Ovary (tissue), 7 donors: ENCODE measurements at regions not wholly inside any gene's neighbourhood (a gene's known extent, or its start where the extent isn't known, plus 50 kb on each side); places are given as distances from the start of the nearest gene placed in this dataset.

Source experiments
- DNase-seq, 5 donors: peaks; one replicate each; pipeline ENCODE4 v3.0.0-alpha.2; 2019 to 2020
- H3K27ac ChIP-seq, 2 donors: fragments of 200-600 bp; one replicate each; pipeline versions ENCODE4 v1.5.1 to v1.8.0; 2019 to 2022
- H3K27me3 ChIP-seq: fragments of 200-600 bp; one replicate; pipeline ENCODE4 v1.8.0; 2022
- H3K36me3 ChIP-seq: fragments of 200-600 bp; sonication (generic); one replicate; pipeline ENCODE4 v1.5.1; 2019
- H3K4me1 ChIP-seq: one replicate; pipeline ENCODE4 v1.8.1; 2013; ENCODE audit warnings: mild to moderate bottlenecking, moderate library complexity; ENCODE audit not compliant: insufficient read depth
- H3K4me3 ChIP-seq: fragments of 200-600 bp; sonication (generic); one replicate; pipeline ENCODE4 v1.5.1; 2017
- H3K9me3 ChIP-seq, 2 donors: fragments of 200-600 bp in 1 of 2; sonication (generic) in 1 of 2; one replicate each; pipeline versions ENCODE4 v1.5.1 to v1.8.1; 2013 to 2019; ENCODE audit warnings: mild to moderate bottlenecking in 1 of 2, moderate library complexity in 1 of 2
- CTCF ChIP-seq, 3 donors: fragments of 450-650 bp in 2 of 3; fragments of 200-600 bp in 1 of 3; IDR thresholded peaks; one replicate each; pipeline versions ENCODE4 v1.5.1 to v1.8.0; 2016 to 2022; ENCODE audit warnings: antibody characterized with exemption in 3 of 3, mild to moderate bottlenecking in 1 of 3
- EP300 ChIP-seq: sonication (generic); formaldehyde crosslinking; IDR thresholded peaks from one replicate; pipeline ENCODE4 v1.6.1; 2017; ENCODE audit warnings: antibody characterized with exemption
- POLR2A ChIP-seq: fragments of 450-650 bp; IDR thresholded peaks from one replicate; pipeline ENCODE4 v1.6.1; 2017; ENCODE audit warnings: antibody characterized with exemption, mild to moderate bottlenecking, moderate library complexity
- WGBS, 3 donors: extraction: QIAGEN DNeasy Blood & Tissue Kit in 1 of 3; methylation state at CpG; one replicate each; pipeline versions ENCODE4 v1.1.5 to v1.1.7; 2013 to 2017; 5-methylcytosine and 5-hydroxymethylcytosine counted together
- intact Hi-C, 4 donors: fragments of 100-400 bp; cut with DNase I; formaldehyde crosslinking; loops; one replicate each; pipeline versions ENCODE4 v1.11.0 to v1.15.1; 2022 to 2023
- donor health status: DM: no; HTN: no; CAD: no; lungs with moderate emphysema.
- donor health status: DM: no; HTN: no; CAD: no.
- donor health status: Bipolar disorder and iron deficiency.
- donor health status: DM: no; HTN: no; CAD: no.
- donor health status: DM: yes; HTN: yes; CAD: no.

- Histone ChIP-seq H3K27me3 (no peaks in the 10 kb centered on the region), H3K4me3 (no peak overlapping the region), H3K27ac (peak overlapping the region in 1 of 2 donors; percentile 76), H3K36me3 (no peaks in the 10 kb centered on the region), H3K9me3 (no peaks in the 10 kb centered on the region), H3K4me1 (peaks cover 33% of the 10 kb centered on the region)
- TF ChIP-seq CTCF (IDR thresholded peaks at IDR 0.05) (no peak), POLR2A (no peak), EP300 (no peak)
- intact Hi-C loops, result loop anchor here in 1 of 4 donors (10.0 kb wide), 1 partner anchor 119 kb away; no protein-coding TSS in a partner anchor
- DNase-seq, result no peak
- 66 to 73% (median 69%) methylated on average over 4 of the region's 4 CpGs for WGBS, 3 donors
Observed at GRCh38 chr5:54644226-54644625, 126.7 kb downstream of the SNX18 start.

- intact Hi-C loops, result loop anchor here in 1 of 4 donors (10.0 kb wide), 1 partner anchor 119 kb away; no protein-coding TSS in a partner anchor
- no peak overlapping the region for H3K4me3 ChIP-seq
- H3K36me3 ChIP-seq, result no peaks in the 10 kb centered on the region
- TF ChIP-seq POLR2A, result no peak
- TF ChIP-seq CTCF (IDR thresholded peaks at IDR 0.05), result no peak
- TF ChIP-seq EP300, result no peak
- peaks cover 33% of the 10 kb centered on the region for H3K4me1 ChIP-seq
- no peak overlapping the region for H3K27ac ChIP-seq
- no peaks in the 10 kb centered on the region for H3K27me3 ChIP-seq
- DNase-seq, result peak in 1 of 5 donors; percentile 31
- WGBS, 3 donors, result 14 to 35% (median 24%) methylated on average over 4 of the region's 4 CpGs
- H3K9me3 ChIP-seq, result no peaks in the 10 kb centered on the region
Observed at GRCh38 chr5:54643685-54644106, 126.1 kb downstream of the SNX18 start.

GRCh38 chr5:54639621-54640020, 122.1 kb downstream of the SNX18 start:
- H3K4me3 ChIP-seq, result no peak overlapping the region
- H3K36me3 ChIP-seq, result no peaks in the 10 kb centered on the region
- H3K9me3 ChIP-seq, result no peaks in the 10 kb centered on the region
- H3K4me1 ChIP-seq, result peaks cover 19% of the 10 kb centered on the region
- no peak for DNase-seq
- no peaks in the 10 kb centered on the region for H3K27me3 ChIP-seq
- TF ChIP-seq EP300 (no peak), POLR2A (no peak), CTCF (IDR thresholded peaks at IDR 0.05) (no peak)
- 76 to 79% (median 77%) methylated on average over 5 of the region's 5 CpGs for WGBS, 3 donors
- H3K27ac ChIP-seq, result no peak overlapping the region
- intact Hi-C loops, result loop anchor here in 3 of 4 donors (10.0 kb wide), 1 partner anchor 115 kb away; no protein-coding TSS in a partner anchor

- TF ChIP-seq POLR2A, result no peak
- TF ChIP-seq CTCF (IDR thresholded peaks at IDR 0.05), result no peak
- no peak for TF ChIP-seq EP300
- no peak overlapping the region for H3K27ac ChIP-seq
- no peaks in the 10 kb centered on the region for H3K36me3 ChIP-seq
- no peaks in the 10 kb centered on the region for H3K9me3 ChIP-seq
- WGBS, 3 donors, result 57 to 63% (median 60%) methylated on average over 2 of the region's 2 CpGs
- intact Hi-C loops, result loop anchor here in 2 of 4 donors (10.0 kb wide), 1 partner anchor 113 kb away; no protein-coding TSS in a partner anchor
- no peaks in the 10 kb centered on the region for H3K27me3 ChIP-seq
- no peak for DNase-seq
- H3K4me3 ChIP-seq, result no peak overlapping the region
- peaks cover 12% of the 10 kb centered on the region for H3K4me1 ChIP-seq
Observed at GRCh38 chr5:54638106-54638505, 120.5 kb downstream of the SNX18 start.
